Osteoblast (primary cell): ENCODE measurements at regions not wholly inside any gene's neighbourhood (a gene's known extent, or its start where the extent isn't known, plus 50 kb on each side); places are given as distances from the start of the nearest gene placed in this dataset.

ENCODE experiments used
- DNase-seq: peaks from one replicate; pipeline ENCODE4 v3.0.0; 2011; ENCODE audit warnings: low spot score, mixed read lengths; ENCODE audit not compliant: insufficient read length; ENCODE audit errors: missing footprints
- H2AFZ ChIP-seq: 2 replicates; pipeline ENCODE4 v1.6.0; 2011; ENCODE audit warnings: mild to moderate bottlenecking, low read length
- H3K27ac ChIP-seq: 2 replicates; pipeline ENCODE4 v1.5.1; 2011; ENCODE audit warnings: mild to moderate bottlenecking, low read depth, low read length, moderate library complexity
- H3K27me3 ChIP-seq: 2 replicates; pipeline ENCODE4 v1.6.0; 2012; ENCODE audit warnings: mild to moderate bottlenecking, control low read depth, inconsistent platforms, low read length, moderate library complexity; ENCODE audit not compliant: insufficient read depth
- H3K36me3 ChIP-seq: 2 replicates; pipeline ENCODE4 v1.5.1; 2011; ENCODE audit warnings: mild to moderate bottlenecking, low read length, control low read depth, moderate library complexity; ENCODE audit not compliant: insufficient read depth
- H3K4me1 ChIP-seq: 2 replicates; pipeline ENCODE4 v1.5.1; 2011; ENCODE audit warnings: mild to moderate bottlenecking, low read length, control low read depth, moderate library complexity; ENCODE audit not compliant: insufficient read depth
- H3K4me2 ChIP-seq: 2 replicates; pipeline ENCODE4 v1.6.0; 2011; ENCODE audit warnings: mild to moderate bottlenecking, low read length; ENCODE audit not compliant: insufficient read depth
- H3K4me3 ChIP-seq: fragments of 200-600 bp; sonication (generic); 3 replicates; pipeline ENCODE4 v1.5.1; 2012; ENCODE audit warnings: mild to moderate bottlenecking, low read length, inconsistent platforms; ENCODE audit not compliant: insufficient read depth
- H3K79me2 ChIP-seq: 2 replicates; pipeline ENCODE4 v1.6.0; 2012; ENCODE audit warnings: mild to moderate bottlenecking, low read length, control low read depth, inconsistent platforms; ENCODE audit not compliant: insufficient read depth
- H3K9me3 ChIP-seq: 2 replicates; pipeline ENCODE4 v1.5.1; 2011; ENCODE audit warnings: low read depth, low read length, control low read depth
- H4K20me1 ChIP-seq: 2 replicates; pipeline ENCODE4 v1.6.0; 2012; ENCODE audit warnings: mild to moderate bottlenecking, low read length, control low read depth; ENCODE audit not compliant: insufficient read depth
- CTCF ChIP-seq: IDR thresholded peaks from 2 replicates; pipeline ENCODE4 v1.5.1; 2011; ENCODE audit warnings: mild to moderate bottlenecking, low read depth, low read length, moderate library complexity; ENCODE audit errors: extremely low read depth

DNA sequence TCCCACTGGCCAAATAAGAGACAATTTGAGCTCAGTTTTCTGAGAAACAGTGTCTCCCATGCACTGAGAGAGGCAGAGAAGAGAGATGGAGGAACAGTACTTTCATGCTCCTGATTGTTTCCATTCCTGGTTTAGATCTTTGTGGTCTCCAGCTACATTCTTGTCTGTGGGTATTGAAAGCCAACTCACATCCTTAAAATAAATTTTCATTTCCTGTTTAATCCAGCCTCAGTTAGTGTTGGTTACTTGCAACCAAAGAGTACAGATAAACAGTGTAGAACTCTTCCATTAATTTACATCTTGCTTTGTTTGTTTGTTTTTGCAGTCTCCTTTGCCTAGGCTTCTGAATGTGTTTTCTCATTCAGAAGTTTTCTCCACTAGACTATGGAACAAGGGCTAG is 123.7 kb upstream of the CLSTN2 start:
- H3K4me3 ChIP-seq, result no peak overlapping the region
- no peaks in the 10 kb centered on the region for H4K20me1 ChIP-seq
- no peaks in the 10 kb centered on the region for H3K4me1 ChIP-seq
- TF ChIP-seq CTCF, result no peak
- no peaks in the 10 kb centered on the region for H3K79me2 ChIP-seq
- no peak overlapping the region for H2AFZ ChIP-seq
- H3K27ac ChIP-seq, result no peak overlapping the region
- H3K27me3 ChIP-seq, result no peaks in the 10 kb centered on the region
- H3K9me3 ChIP-seq, result no peaks in the 10 kb centered on the region
- DNase-seq, result no peak
- H3K36me3 ChIP-seq, result no peaks in the 10 kb centered on the region
- no peak overlapping the region for H3K4me2 ChIP-seq

DNA sequence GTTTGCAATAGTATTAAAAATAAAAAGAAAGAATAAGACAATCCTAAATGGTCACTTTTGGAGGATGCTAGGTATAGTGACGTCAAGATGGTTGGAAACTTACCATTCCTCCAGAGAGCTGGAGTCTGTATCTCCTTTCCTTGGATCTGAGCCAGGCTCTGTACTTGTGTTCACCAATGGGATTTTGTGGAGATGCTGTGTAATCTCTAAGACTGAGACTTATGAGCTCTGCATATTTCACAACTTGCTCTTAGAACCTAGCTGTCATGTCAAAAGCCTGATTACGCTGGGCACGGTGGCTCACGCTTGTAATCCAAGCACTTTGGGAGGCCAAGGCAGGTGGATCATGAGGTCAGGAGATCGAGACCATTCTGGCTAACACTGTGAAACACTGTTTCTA is 126.8 kb upstream of the CLSTN2 start:
- no peak for TF ChIP-seq CTCF

GRCh38 chr3:139803294-139803693 is 125.5 kb upstream of the NMNAT3 start:
- H3K9me3 ChIP-seq, result no peaks in the 10 kb centered on the region
- no peaks in the 10 kb centered on the region for H3K36me3 ChIP-seq
- H3K4me1 ChIP-seq, result no peaks in the 10 kb centered on the region
- H2AFZ ChIP-seq, result no peak overlapping the region
- H3K4me3 ChIP-seq, result no peak overlapping the region
- no peak for TF ChIP-seq CTCF
- no peaks in the 10 kb centered on the region for H3K27me3 ChIP-seq
- H3K79me2 ChIP-seq, result no peaks in the 10 kb centered on the region
- no peaks in the 10 kb centered on the region for H4K20me1 ChIP-seq
- H3K4me2 ChIP-seq, result no peak overlapping the region
- H3K27ac ChIP-seq, result no peak overlapping the region
- no peak for DNase-seq

More for the DNA sequence above, 126.8 kb upstream of the CLSTN2 start:
- H3K4me1 ChIP-seq, result no peaks in the 10 kb centered on the region
- no peaks in the 10 kb centered on the region for H4K20me1 ChIP-seq
- no peaks in the 10 kb centered on the region for H3K36me3 ChIP-seq
- DNase-seq, result no peak
- H3K79me2 ChIP-seq, result no peaks in the 10 kb centered on the region
- H3K27me3 ChIP-seq, result no peaks in the 10 kb centered on the region
- no peak overlapping the region for H2AFZ ChIP-seq
- H3K9me3 ChIP-seq, result no peaks in the 10 kb centered on the region
- H3K4me3 ChIP-seq, result no peak overlapping the region
- no peak overlapping the region for H3K4me2 ChIP-seq
- no peak overlapping the region for H3K27ac ChIP-seq

DNA sequence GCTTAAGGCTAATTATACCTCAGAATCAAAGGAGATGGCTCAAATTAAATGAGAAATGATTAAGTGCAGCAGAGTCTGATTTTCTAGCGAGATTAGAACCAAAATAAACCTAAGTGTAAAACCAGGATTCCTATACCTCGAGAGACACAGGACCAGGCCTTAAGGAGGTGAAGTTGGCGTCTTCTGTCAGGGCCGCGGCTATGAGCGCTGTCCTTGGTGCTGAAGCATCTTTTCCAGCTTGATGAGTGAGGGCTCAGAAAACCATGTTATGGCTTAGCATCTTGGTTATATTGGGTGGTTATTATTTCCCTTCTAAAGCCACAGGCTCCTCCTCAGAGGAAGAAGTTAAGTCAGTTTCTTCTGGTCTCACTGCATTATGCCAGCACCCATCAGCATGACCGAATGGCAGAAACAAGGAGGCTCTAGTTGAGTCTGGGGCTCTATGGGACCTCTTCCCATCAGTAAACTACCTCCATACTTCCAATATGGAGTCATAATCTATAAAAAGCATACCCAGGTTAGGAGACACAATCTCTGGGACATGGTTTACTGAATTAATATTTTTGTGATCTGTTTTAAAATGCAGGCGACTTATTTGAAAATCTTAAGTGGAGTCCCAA is 120.1 kb upstream of the NMNAT3 start:
- Histone ChIP-seq H3K79me2 (no peaks in the 10 kb centered on the region), H3K4me1 (no peaks in the 10 kb centered on the region), H3K4me3 (no peak overlapping the region), H3K4me2 (no peak overlapping the region), H3K27me3 (no peaks in the 10 kb centered on the region), H3K9me3 (no peaks in the 10 kb centered on the region), H4K20me1 (no peaks in the 10 kb centered on the region), H3K27ac (no peak overlapping the region), H3K36me3 (no peaks in the 10 kb centered on the region), H2AFZ (no peak overlapping the region)
- DNase-seq, result no peak
- no peak for TF ChIP-seq CTCF
